Liver (tissue), 8 donors: ENCODE measurements at regions not wholly inside any gene's neighbourhood (a gene's known extent, or its start where the extent isn't known, plus 50 kb on each side); places are given as distances from the start of the nearest gene placed in this dataset.

Source experiments
- DNase-seq: peaks from one replicate; pipeline ENCODE4 v3.0.0-alpha.2; 2017; ENCODE audit warnings: low spot score
- H3K27ac ChIP-seq, 2 donors: one replicate each; pipeline ENCODE4 v1.7.0; 2013; ENCODE audit warnings: inconsistent platforms in 2 of 2, low read length in 2 of 2, control low read depth in 1 of 2, low read depth in 1 of 2, mild to moderate bottlenecking in 1 of 2
- H3K27me3 ChIP-seq, 4 donors: one replicate each; pipeline versions ENCODE4 v1.6.1 to v1.7.0; 2013; ENCODE audit warnings: low read length in 3 of 4, inconsistent platforms in 1 of 4, mild to moderate bottlenecking in 1 of 4, moderate library complexity in 1 of 4; ENCODE audit not compliant: control insufficient read depth in 4 of 4, insufficient read depth in 4 of 4
- H3K36me3 ChIP-seq, 4 donors: one replicate each; pipeline versions ENCODE4 v1.6.1 to v1.7.0; 2013; ENCODE audit warnings: low read length in 3 of 4, mild to moderate bottlenecking in 3 of 4, low read depth in 1 of 4, moderate library complexity in 1 of 4; ENCODE audit not compliant: control insufficient read depth in 4 of 4, insufficient read depth in 3 of 4
- H3K4me1 ChIP-seq, 4 donors: one replicate each; pipeline versions ENCODE4 v1.6.1 to v1.7.0; 2013; ENCODE audit warnings: low read length in 3 of 4, mild to moderate bottlenecking in 3 of 4, moderate library complexity in 1 of 4; ENCODE audit not compliant: control insufficient read depth in 4 of 4, insufficient read depth in 4 of 4
- H3K4me3 ChIP-seq, 3 donors: one replicate each; pipeline versions ENCODE4 v1.6.1 to v1.7.0; 2013; ENCODE audit warnings: low read length in 3 of 3, control low read depth in 1 of 3, low read depth in 1 of 3, mild to moderate bottlenecking in 1 of 3
- H3K9ac ChIP-seq, 2 donors: one replicate each; pipeline ENCODE4 v1.7.0; 2013; ENCODE audit warnings: low read length in 2 of 2, mild to moderate bottlenecking in 2 of 2, moderate library complexity in 2 of 2, control low read depth in 1 of 2, low read depth in 1 of 2
- H3K9me3 ChIP-seq, 4 donors: one replicate each; pipeline versions ENCODE4 v1.6.1 to v1.7.0; 2013; ENCODE audit warnings: low read length in 3 of 4; ENCODE audit not compliant: control insufficient read depth in 4 of 4
- EGR1 ChIP-seq, 2 donors: IDR thresholded peaks; 2 replicates each; pipeline ENCODE4 v1.6.1; 2016 to 2018; ENCODE audit warnings: antibody characterized with exemption in 2 of 2, low read depth in 2 of 2
- FOXA2 ChIP-seq: IDR thresholded peaks from 2 replicates; pipeline ENCODE4 v1.6.1; 2016; ENCODE audit warnings: antibody characterized with exemption
- GABPA ChIP-seq, 2 donors: IDR thresholded peaks in 1 of 2; conservative IDR thresholded peaks in 1 of 2; 2 replicates each; pipeline ENCODE4 v1.6.1; 2016; ENCODE audit warnings: antibody characterized with exemption in 2 of 2, mild to moderate bottlenecking in 1 of 2, moderate library complexity in 1 of 2
- HNF4A ChIP-seq, 2 donors: conservative IDR thresholded peaks; 2 replicates each; pipeline ENCODE4 v1.6.1; 2016; ENCODE audit warnings: antibody characterized with exemption in 2 of 2, mild to moderate bottlenecking in 2 of 2
- HNF4G ChIP-seq: IDR thresholded peaks from 2 replicates; pipeline ENCODE4 v1.6.1; 2016; ENCODE audit warnings: antibody characterized with exemption
- JUND ChIP-seq, 2 donors: IDR thresholded peaks; 2 replicates each; pipeline ENCODE4 v1.6.1; 2016; ENCODE audit warnings: antibody characterized with exemption in 2 of 2
- MAX ChIP-seq: IDR thresholded peaks from 2 replicates; pipeline ENCODE4 v1.6.1; 2016; ENCODE audit warnings: antibody characterized with exemption
- NR2F2 ChIP-seq: IDR thresholded peaks from 2 replicates; pipeline ENCODE4 v1.6.1; 2016; ENCODE audit warnings: antibody characterized with exemption
- RAD21 ChIP-seq, 2 donors: IDR thresholded peaks; 2 replicates each; pipeline ENCODE4 v1.6.1; 2016; ENCODE audit warnings: antibody characterized with exemption in 2 of 2, mild to moderate bottlenecking in 2 of 2
- RXRA ChIP-seq, 2 donors: IDR thresholded peaks; 2 replicates each; pipeline ENCODE4 v1.6.1; 2017 to 2018; ENCODE audit warnings: antibody characterized with exemption in 2 of 2, mild to moderate bottlenecking in 1 of 2
- YY1 ChIP-seq: IDR thresholded peaks from 2 replicates; pipeline ENCODE4 v1.6.1; 2016; ENCODE audit warnings: antibody characterized with exemption, mild to moderate bottlenecking
- WGBS: extraction: QIAGEN DNeasy Blood & Tissue Kit; methylation state at CpG from one replicate; pipeline ENCODE4 v1.1.7; 2013; 5-methylcytosine and 5-hydroxymethylcytosine counted together
- TF ChIP-seq, protein P1 (sequence below): IDR thresholded peaks from 2 replicates; pipeline ENCODE4 v1.6.1; 2016; ENCODE audit warnings: antibody characterized with exemption, mild to moderate bottlenecking
- TF ChIP-seq, protein P2 (sequence below): fragments of 150-350 bp; IDR thresholded peaks from 2 replicates; pipeline ENCODE4 v1.5.1; 2017; ENCODE audit warnings: improper control_type of control experiment, low read depth, low read length; ENCODE audit not compliant: missing input control
- donor health status: healthy.
- donor health status: healthy.
- donor health status: healthy.
- donor health status: healthy.
- donor health status: healthy.

- H3K36me3 ChIP-seq = no peaks in the 10 kb centered on the region
- H3K27ac ChIP-seq = no peak overlapping the region
- WGBS = 77% methylated on average over 11 of the region's 11 CpGs
- no peak overlapping the region for H3K4me3 ChIP-seq
- H3K4me1 ChIP-seq = peaks cover 3 to 10% (median 8%) of the 10 kb centered on the region in 4 donors
- no peak for DNase-seq
- no peaks in the 10 kb centered on the region for H3K27me3 ChIP-seq
- no peaks in the 10 kb centered on the region for H3K9me3 ChIP-seq
- no peak overlapping the region for H3K9ac ChIP-seq
- TF ChIP-seq HNF4G = no peak
- no peak for TF ChIP-seq RAD21 (IDR thresholded peaks at IDR 0.05)
- TF ChIP-seq YY1 = no peak
- TF ChIP-seq RXRA (IDR thresholded peaks at IDR 0.05) = no peak
- TF ChIP-seq, protein P1, sequence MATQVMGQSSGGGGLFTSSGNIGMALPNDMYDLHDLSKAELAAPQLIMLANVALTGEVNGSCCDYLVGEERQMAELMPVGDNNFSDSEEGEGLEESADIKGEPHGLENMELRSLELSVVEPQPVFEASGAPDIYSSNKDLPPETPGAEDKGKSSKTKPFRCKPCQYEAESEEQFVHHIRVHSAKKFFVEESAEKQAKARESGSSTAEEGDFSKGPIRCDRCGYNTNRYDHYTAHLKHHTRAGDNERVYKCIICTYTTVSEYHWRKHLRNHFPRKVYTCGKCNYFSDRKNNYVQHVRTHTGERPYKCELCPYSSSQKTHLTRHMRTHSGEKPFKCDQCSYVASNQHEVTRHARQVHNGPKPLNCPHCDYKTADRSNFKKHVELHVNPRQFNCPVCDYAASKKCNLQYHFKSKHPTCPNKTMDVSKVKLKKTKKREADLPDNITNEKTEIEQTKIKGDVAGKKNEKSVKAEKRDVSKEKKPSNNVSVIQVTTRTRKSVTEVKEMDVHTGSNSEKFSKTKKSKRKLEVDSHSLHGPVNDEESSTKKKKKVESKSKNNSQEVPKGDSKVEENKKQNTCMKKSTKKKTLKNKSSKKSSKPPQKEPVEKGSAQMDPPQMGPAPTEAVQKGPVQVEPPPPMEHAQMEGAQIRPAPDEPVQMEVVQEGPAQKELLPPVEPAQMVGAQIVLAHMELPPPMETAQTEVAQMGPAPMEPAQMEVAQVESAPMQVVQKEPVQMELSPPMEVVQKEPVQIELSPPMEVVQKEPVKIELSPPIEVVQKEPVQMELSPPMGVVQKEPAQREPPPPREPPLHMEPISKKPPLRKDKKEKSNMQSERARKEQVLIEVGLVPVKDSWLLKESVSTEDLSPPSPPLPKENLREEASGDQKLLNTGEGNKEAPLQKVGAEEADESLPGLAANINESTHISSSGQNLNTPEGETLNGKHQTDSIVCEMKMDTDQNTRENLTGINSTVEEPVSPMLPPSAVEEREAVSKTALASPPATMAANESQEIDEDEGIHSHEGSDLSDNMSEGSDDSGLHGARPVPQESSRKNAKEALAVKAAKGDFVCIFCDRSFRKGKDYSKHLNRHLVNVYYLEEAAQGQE = no peak
- TF ChIP-seq JUND (IDR thresholded peaks at IDR 0.05) = no peak
- no peak for TF ChIP-seq NR2F2
Measured at GRCh38 chr11:64441127-64441526, 82.2 kb downstream of the RPS6KA4 start.

DNA sequence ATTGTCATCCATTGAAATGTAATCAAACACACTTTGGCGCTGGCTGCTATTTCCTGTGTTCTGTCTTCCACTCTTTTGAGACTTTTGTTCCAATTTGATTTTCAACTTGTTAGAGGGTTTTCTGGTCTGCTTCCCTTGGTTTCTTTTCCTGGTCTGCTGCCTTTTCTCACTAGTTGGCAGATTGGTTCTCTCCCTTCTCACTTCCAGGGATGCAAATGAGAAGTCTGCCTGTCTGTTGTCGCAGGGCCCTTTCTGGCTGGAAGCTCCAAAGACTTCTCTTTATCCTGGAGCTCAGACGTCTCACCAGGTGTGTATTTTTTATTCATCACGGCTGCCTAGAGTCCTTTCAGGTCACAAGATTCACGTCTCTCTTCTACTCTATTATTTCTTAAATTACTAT is 84.0 kb downstream of the RPS6KA4 start:
- no peak overlapping the region for H3K27ac ChIP-seq
- WGBS = 84% methylated on average over 5 of the region's 5 CpGs
- no peak overlapping the region for H3K9ac ChIP-seq
- H3K4me1 ChIP-seq = peaks cover 3 to 15% (median 13%) of the 10 kb centered on the region in 4 donors
- H3K36me3 ChIP-seq = no peaks in the 10 kb centered on the region
- H3K4me3 ChIP-seq = no peak overlapping the region
- DNase-seq = no peak
- no peaks in the 10 kb centered on the region for H3K27me3 ChIP-seq
- no peaks in the 10 kb centered on the region for H3K9me3 ChIP-seq
- TF ChIP-seq HNF4A (conservative IDR thresholded peaks at IDR 0.05) (no peak), EGR1 (IDR thresholded peaks at IDR 0.05; ENCODE audit: low read depth in 2 of 2) (no peak), GABPA (IDR thresholded peaks at IDR 0.05 in 1 of 2, conservative IDR thresholded peaks at IDR 0.05 in 1 of 2) (no peak), RXRA (IDR thresholded peaks at IDR 0.05) (no peak), NR2F2 (no peak), FOXA2 (no peak), MAX (no peak), RAD21 (IDR thresholded peaks at IDR 0.05) (no peak)
- TF ChIP-seq, protein P2, sequence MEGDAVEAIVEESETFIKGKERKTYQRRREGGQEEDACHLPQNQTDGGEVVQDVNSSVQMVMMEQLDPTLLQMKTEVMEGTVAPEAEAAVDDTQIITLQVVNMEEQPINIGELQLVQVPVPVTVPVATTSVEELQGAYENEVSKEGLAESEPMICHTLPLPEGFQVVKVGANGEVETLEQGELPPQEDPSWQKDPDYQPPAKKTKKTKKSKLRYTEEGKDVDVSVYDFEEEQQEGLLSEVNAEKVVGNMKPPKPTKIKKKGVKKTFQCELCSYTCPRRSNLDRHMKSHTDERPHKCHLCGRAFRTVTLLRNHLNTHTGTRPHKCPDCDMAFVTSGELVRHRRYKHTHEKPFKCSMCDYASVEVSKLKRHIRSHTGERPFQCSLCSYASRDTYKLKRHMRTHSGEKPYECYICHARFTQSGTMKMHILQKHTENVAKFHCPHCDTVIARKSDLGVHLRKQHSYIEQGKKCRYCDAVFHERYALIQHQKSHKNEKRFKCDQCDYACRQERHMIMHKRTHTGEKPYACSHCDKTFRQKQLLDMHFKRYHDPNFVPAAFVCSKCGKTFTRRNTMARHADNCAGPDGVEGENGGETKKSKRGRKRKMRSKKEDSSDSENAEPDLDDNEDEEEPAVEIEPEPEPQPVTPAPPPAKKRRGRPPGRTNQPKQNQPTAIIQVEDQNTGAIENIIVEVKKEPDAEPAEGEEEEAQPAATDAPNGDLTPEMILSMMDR = no peak
